ENCODE measurements at regions not wholly inside any gene's neighbourhood (a gene's known extent, or its start where the extent isn't known, plus 50 kb on each side); places are given as distances from the start of the nearest gene placed in this dataset.

- dilution Hi-C loops (cut with HindIII; ENCODE audit: low sequenced_read_pairs, unreplicated experiment) (no loop called here), intact Hi-C loops (cut with micrococcal nuclease) (no loop called here), in situ Hi-C loops (cut with MboI; ENCODE audit: low sequenced_read_pairs) (no loop called here)
- Histone ChIP-seq H3K79me1 (ENCODE audit: low read depth in 1 of 2, low read length in 2 of 2) (no peaks in the 10 kb centered on the region), H3K23ac (ENCODE audit: low read depth, low read length) (no peak overlapping the region), H2BK5ac (ENCODE audit: low read depth, low read length, poor library complexity, severe bottlenecking) (no peak overlapping the region), H3K4me2 (ENCODE audit: low read depth, low read length) (no peak overlapping the region), H3K9me3 (ENCODE audit: control insufficient read depth, insufficient read depth, low read length) (no peaks in the 10 kb centered on the region), H3K27me3 (ENCODE audit: control insufficient read depth, insufficient read depth, low read length) (peaks cover 19% of the 10 kb centered on the region), H4K8ac (ENCODE audit: low read depth in 2 of 2, low read length in 2 of 2) (no peak overlapping the region), H3K36me3 (ENCODE audit: control insufficient read depth, insufficient read depth, low read length) (no peaks in the 10 kb centered on the region), H2BK20ac (ENCODE audit: low read depth, low read length) (no peak overlapping the region), H4K20me1 (ENCODE audit: insufficient read depth, low read length) (no peaks in the 10 kb centered on the region), H3K4ac (ENCODE audit: low read depth, low read length) (no peak overlapping the region), H2BK120ac (ENCODE audit: low read depth, low read length) (no peak overlapping the region), H2AK5ac (ENCODE audit: low read depth, low read length) (no peak overlapping the region), H2AFZ (replicated peaks; ENCODE audit: low read length, poor library complexity) (no peak overlapping the region), H3K4me1 (ENCODE audit: control insufficient read depth, insufficient read depth, low read length) (peaks cover 3% of the 10 kb centered on the region), H3K18ac (ENCODE audit: low read depth, low read length) (no peak overlapping the region), H2BK15ac (ENCODE audit: low read depth, low read length) (no peak overlapping the region), H4K5ac (ENCODE audit: low read depth, low read length) (no peak overlapping the region), H3K4me3 (ENCODE audit: insufficient read depth, low read depth, low read length) (no peak overlapping the region), H3K56ac (ENCODE audit: extremely low read depth, insufficient read depth, low read length) (no peak overlapping the region), H3K9ac (ENCODE audit: low read depth, low read length) (no peak overlapping the region), H3K9me1 (ENCODE audit: insufficient read depth, low read length) (no peaks in the 10 kb centered on the region), H3K27ac (ENCODE audit: insufficient read depth, low read length) (no peak overlapping the region), H3K14ac (replicated peaks; ENCODE audit: low read depth, low read length) (no peak overlapping the region), H2AK9ac (replicated peaks; ENCODE audit: low read depth, low read length, poor library complexity) (peak overlapping the region; percentile 28), H4K91ac (ENCODE audit: insufficient read depth, low read depth, low read length) (no peak overlapping the region)
- ATAC-seq (ENCODE audit: low read depth) (no peak), DNase-seq (no peak)
- CTCF ChIA-PET: no interaction called here
- WGBS, 2 experiments (ENCODE audit: extremely low coverage in 2 of 2, insufficient read length in 1 of 2): 74% methylated on average over 2 of the region's 10 CpGs; no CpG with 5 or more reads in 1 of the 2 experiments
- POLR2A ChIA-PET (ENCODE audit: unreplicated experiment): no interaction called here
- TF ChIP-seq ELK1 (IDR thresholded peaks at IDR 0.05; ENCODE audit: borderline replicate concordance, low read depth, low read length) (no peak), RAD21 (IDR thresholded peaks at IDR 0.05; ENCODE audit: low read length) (no peak), USF2 (IDR thresholded peaks at IDR 0.05; ENCODE audit: low read depth, low read length) (no peak), MAFK (IDR thresholded peaks at IDR 0.05; ENCODE audit: low read depth, low read length) (no peak), FOS (IDR thresholded peaks at IDR 0.05; ENCODE audit: low read depth, low read length) (no peak), SMC3 (IDR thresholded peaks at IDR 0.05; ENCODE audit: low read depth, low read length) (no peak), MXI1 (IDR thresholded peaks at IDR 0.05; ENCODE audit: borderline replicate concordance, low read depth, low read length) (no peak), CHD1 (IDR thresholded peaks at IDR 0.05; ENCODE audit: low read depth, low read length) (no peak), POLR2A (IDR thresholded peaks at IDR 0.05; ENCODE audit: low read depth, low read length) (no peak), BHLHE40 (IDR thresholded peaks at IDR 0.05; ENCODE audit: low read depth, low read length) (no peak), MAZ (IDR thresholded peaks at IDR 0.05; ENCODE audit: borderline replicate concordance, low read depth, low read length) (no peak), RFX5 (IDR thresholded peaks at IDR 0.05; ENCODE audit: low read depth, low read length) (no peak), CEBPB (IDR thresholded peaks at IDR 0.05; ENCODE audit: low read depth, low read length) (no peak), NFE2L2 (IDR thresholded peaks at IDR 0.05; ENCODE audit: low read depth, low read length) (no peak), RCOR1 (IDR thresholded peaks at IDR 0.05; ENCODE audit: insufficient replicate concordance, low read length) (no peak), CTCF (conservative IDR thresholded peaks at IDR 0.05; ENCODE audit: low read depth, low read length) (no peak)
- no TSS peak for BruUV-seq (replicated peaks)
Measured at GRCh38 chr22:44582016-44582415, 84.0 kb upstream of the RTL6 start.
